ENCODE measurements at regions not wholly inside any gene's neighbourhood (a gene's known extent, or its start where the extent isn't known, plus 50 kb on each side); places are given as distances from the start of the nearest gene placed in this dataset.
A peak's percentile ranks its signal among the peaks of the same experiment; 100 is the strongest.

GRCh38 chr5:8150791-8151190 lies 281.8 kb downstream of the MTRR start:
- DNase-seq (ENCODE audit: insufficient read length), result no peak
- TF ChIP-seq POLR2AphosphoS5 (IDR thresholded peaks at IDR 0.05; ENCODE audit: low read depth, low read length) (no peak), TAF1 (IDR thresholded peaks at IDR 0.05; ENCODE audit: borderline replicate concordance, low read depth, low read length) (no peak), POLR2A (IDR thresholded peaks at IDR 0.05; ENCODE audit: low read depth, low read length) (no peak)
- no peak for FAIRE-seq

- FAIRE-seq, result no peak
- TF ChIP-seq TAF1 (IDR thresholded peaks at IDR 0.05; ENCODE audit: borderline replicate concordance, low read depth, low read length), result no peak
- TF ChIP-seq POLR2AphosphoS5 (IDR thresholded peaks at IDR 0.05; ENCODE audit: low read depth, low read length), result no peak
- no peak for TF ChIP-seq POLR2A (IDR thresholded peaks at IDR 0.05; ENCODE audit: low read depth, low read length)
- no peak for DNase-seq (ENCODE audit: insufficient read length)
Measured at GRCh38 chr5:8156706-8157105, 287.8 kb downstream of the MTRR start.

GRCh38 chr5:8157320-8157822 lies 288.4 kb downstream of the MTRR start:
- DNase-seq (ENCODE audit: insufficient read length) (no peak), FAIRE-seq (no peak)
- TF ChIP-seq TAF1 (IDR thresholded peaks at IDR 0.05; ENCODE audit: borderline replicate concordance, low read depth, low read length) (no peak), POLR2AphosphoS5 (IDR thresholded peaks at IDR 0.05; ENCODE audit: low read depth, low read length) (no peak), POLR2A (IDR thresholded peaks at IDR 0.05; ENCODE audit: low read depth, low read length) (no peak)

- no peak for FAIRE-seq
- TF ChIP-seq POLR2AphosphoS5 (IDR thresholded peaks at IDR 0.05; ENCODE audit: low read depth, low read length) (no peak), TAF1 (IDR thresholded peaks at IDR 0.05; ENCODE audit: borderline replicate concordance, low read depth, low read length) (no peak), POLR2A (IDR thresholded peaks at IDR 0.05; ENCODE audit: low read depth, low read length) (no peak)
Measured at GRCh38 chr5:8176101-8176693, 307.2 kb downstream of the MTRR start.

GRCh38 chr5:8184455-8185063 lies 315.6 kb downstream of the MTRR start:
- DNase-seq (ENCODE audit: insufficient read length) (peak; percentile 14), FAIRE-seq (no peak)
- TF ChIP-seq POLR2A (IDR thresholded peaks at IDR 0.05; ENCODE audit: low read depth, low read length) (no peak), TAF1 (IDR thresholded peaks at IDR 0.05; ENCODE audit: borderline replicate concordance, low read depth, low read length) (no peak), POLR2AphosphoS5 (IDR thresholded peaks at IDR 0.05; ENCODE audit: low read depth, low read length) (no peak)

More at GRCh38 chr5:8176101-8176693, 307.2 kb downstream of the MTRR start:
- no peak for DNase-seq (ENCODE audit: insufficient read length)

GRCh38 chr5:8185852-8186251 lies 316.9 kb downstream of the MTRR start:
- FAIRE-seq, result no peak
- TF ChIP-seq POLR2AphosphoS5 (IDR thresholded peaks at IDR 0.05; ENCODE audit: low read depth, low read length), result no peak
- TF ChIP-seq TAF1 (IDR thresholded peaks at IDR 0.05; ENCODE audit: borderline replicate concordance, low read depth, low read length), result no peak
- no peak for TF ChIP-seq POLR2A (IDR thresholded peaks at IDR 0.05; ENCODE audit: low read depth, low read length)
- no peak for DNase-seq (ENCODE audit: insufficient read length)

GRCh38 chr5:8188874-8189565 lies 320.1 kb downstream of the MTRR start:
- FAIRE-seq (no peak), DNase-seq (ENCODE audit: insufficient read length) (no peak)
- no peak for TF ChIP-seq POLR2A (IDR thresholded peaks at IDR 0.05; ENCODE audit: low read depth, low read length)
- no peak for TF ChIP-seq TAF1 (IDR thresholded peaks at IDR 0.05; ENCODE audit: borderline replicate concordance, low read depth, low read length)
- TF ChIP-seq POLR2AphosphoS5 (IDR thresholded peaks at IDR 0.05; ENCODE audit: low read depth, low read length), result no peak

- no peak for DNase-seq (ENCODE audit: insufficient read length)
- FAIRE-seq, result no peak
- no peak for TF ChIP-seq POLR2AphosphoS5 (IDR thresholded peaks at IDR 0.05; ENCODE audit: low read depth, low read length)
- no peak for TF ChIP-seq POLR2A (IDR thresholded peaks at IDR 0.05; ENCODE audit: low read depth, low read length)
- no peak for TF ChIP-seq TAF1 (IDR thresholded peaks at IDR 0.05; ENCODE audit: borderline replicate concordance, low read depth, low read length)
Measured at GRCh38 chr5:8192840-8193239, 323.9 kb downstream of the MTRR start.

- FAIRE-seq, result no peak
- TF ChIP-seq POLR2A (IDR thresholded peaks at IDR 0.05; ENCODE audit: low read depth, low read length), result no peak
- TF ChIP-seq POLR2AphosphoS5 (IDR thresholded peaks at IDR 0.05; ENCODE audit: low read depth, low read length), result no peak
- TF ChIP-seq TAF1 (IDR thresholded peaks at IDR 0.05; ENCODE audit: borderline replicate concordance, low read depth, low read length), result no peak
Measured at GRCh38 chr5:8196061-8196460, 327.1 kb downstream of the MTRR start.

GRCh38 chr5:8208307-8208706 lies 339.4 kb downstream of the MTRR start:
- TF ChIP-seq POLR2AphosphoS5 (IDR thresholded peaks at IDR 0.05; ENCODE audit: low read depth, low read length) (no peak), TAF1 (IDR thresholded peaks at IDR 0.05; ENCODE audit: borderline replicate concordance, low read depth, low read length) (no peak), POLR2A (IDR thresholded peaks at IDR 0.05; ENCODE audit: low read depth, low read length) (no peak)
- no peak for DNase-seq (ENCODE audit: insufficient read length)
- no peak for FAIRE-seq

More at GRCh38 chr5:8196061-8196460, 327.1 kb downstream of the MTRR start:
- no peak for DNase-seq (ENCODE audit: insufficient read length)

- DNase-seq (ENCODE audit: insufficient read length) (no peak), FAIRE-seq (no peak)
- no peak for TF ChIP-seq POLR2AphosphoS5 (IDR thresholded peaks at IDR 0.05; ENCODE audit: low read depth, low read length)
- TF ChIP-seq POLR2A (IDR thresholded peaks at IDR 0.05; ENCODE audit: low read depth, low read length), result no peak
- no peak for TF ChIP-seq TAF1 (IDR thresholded peaks at IDR 0.05; ENCODE audit: borderline replicate concordance, low read depth, low read length)
Measured at GRCh38 chr5:8209500-8209899, 340.6 kb downstream of the MTRR start.
